HG02642 (cell line): ENCODE measurements at regions not wholly inside any gene's neighbourhood (a gene's known extent, or its start where the extent isn't known, plus 50 kb on each side); places are given as distances from the start of the nearest gene placed in this dataset.

Source experiments
- ATAC-seq: cut with Tn5 transposase; IDR thresholded peaks from one replicate; pipeline ENCODE4 v1.9.1; 2021; ENCODE audit warnings: mild to moderate bottlenecking; ENCODE audit not compliant: unreplicated experiment, poor library complexity

GRCh38 chr17:52209507-52209906 lies 51.0 kb upstream of the CA10 start:
- ATAC-seq: no peak
